NOMO-1 treated with DMSO at 0.1 percent for 48 hours (cell line): ENCODE measurements at regions not wholly inside any gene's neighbourhood (a gene's known extent, or its start where the extent isn't known, plus 50 kb on each side); places are given as distances from the start of the nearest gene placed in this dataset.
A peak's percentile ranks its signal among the peaks of the same experiment; 100 is the strongest.
"Not testable (repeated sequence)": the region's sequence is repeated elsewhere in the genome, so short reads cannot be mapped to it uniquely, and the experiment has no call there.

Experiments
- DNase-seq: peaks from one replicate; lab custom pipeline; 2025; ENCODE audit not compliant: unreplicated experiment; lab: John Stamatoyannopoulos, UW

- not testable (repeated sequence) for DNase-seq
These were observed 63.9 kb downstream of the RWDD3 start for GRCh38 chr1:95297906-95298305.

GRCh38 chr1:95301091-95301490 lies 67.1 kb downstream of the RWDD3 start:
- DNase-seq = no peak

- no peak for DNase-seq
These were observed 67.6 kb downstream of the RWDD3 start for GRCh38 chr1:95301614-95302013.

- no peak for DNase-seq
These were observed 70.8 kb downstream of the RWDD3 start for GRCh38 chr1:95304803-95305202.

GRCh38 chr1:95308276-95309030 lies 74.4 kb downstream of the RWDD3 start:
- no peak for DNase-seq

- peak; percentile 3 for DNase-seq
These were observed 75.0 kb downstream of the RWDD3 start for GRCh38 chr1:95309031-95309471.

- DNase-seq = no peak
These were observed 77.0 kb downstream of the RWDD3 start for GRCh38 chr1:95311014-95311413.

- no peak for DNase-seq
These were observed 77.8 kb downstream of the RWDD3 start for GRCh38 chr1:95311762-95312161.

GRCh38 chr1:95312181-95312580 lies 78.2 kb downstream of the RWDD3 start:
- no peak for DNase-seq

GRCh38 chr1:95313527-95313926 lies 79.5 kb downstream of the RWDD3 start:
- DNase-seq = no peak

- no peak for DNase-seq
These were observed 87.5 kb downstream of the RWDD3 start for GRCh38 chr1:95321531-95321930.

- DNase-seq = no peak
These were observed 89.1 kb downstream of the RWDD3 start for GRCh38 chr1:95323123-95323522.

- DNase-seq = no peak
These were observed 91.3 kb downstream of the RWDD3 start for GRCh38 chr1:95325349-95325748.

- no peak for DNase-seq
These were observed 92.0 kb downstream of the RWDD3 start for GRCh38 chr1:95326023-95326422.

GRCh38 chr1:95332754-95333153 lies 98.7 kb downstream of the RWDD3 start:
- no peak for DNase-seq

- no peak for DNase-seq
These were observed 105.4 kb downstream of the RWDD3 start for GRCh38 chr1:95339377-95339776.

- DNase-seq = no peak
These were observed 106.1 kb downstream of the RWDD3 start for GRCh38 chr1:95340061-95340460.

- DNase-seq = no peak
These were observed 118.8 kb downstream of the RWDD3 start for GRCh38 chr1:95352767-95353166.

GRCh38 chr1:95353194-95353593 lies 119.2 kb downstream of the RWDD3 start:
- no peak for DNase-seq

- no peak for DNase-seq
These were observed 130.5 kb downstream of the RWDD3 start for GRCh38 chr1:95364546-95364945.

- no peak for DNase-seq
These were observed 132.5 kb downstream of the RWDD3 start for GRCh38 chr1:95366498-95366897.

GRCh38 chr1:95368178-95368577 lies 134.2 kb downstream of the RWDD3 start:
- DNase-seq = no peak
